Activated CD8-positive, alpha-beta memory T cell treated with anti-CD3 and anti-CD28 coated beads for 48 hours (primary cell): ENCODE measurements at regions not wholly inside any gene's neighbourhood (a gene's known extent, or its start where the extent isn't known, plus 50 kb on each side); places are given as distances from the start of the nearest gene placed in this dataset.
"Not testable (repeated sequence)": the region's sequence is repeated elsewhere in the genome, so short reads cannot be mapped to it uniquely, and the experiment has no call there.

Source experiments
- DNase-seq, 3 experiments: peaks; one replicate each; pipeline ENCODE4 v3.0.0-alpha.2; 2020; ENCODE audit warnings: low read depth in 2 of 3, low spot score in 2 of 3

DNA sequence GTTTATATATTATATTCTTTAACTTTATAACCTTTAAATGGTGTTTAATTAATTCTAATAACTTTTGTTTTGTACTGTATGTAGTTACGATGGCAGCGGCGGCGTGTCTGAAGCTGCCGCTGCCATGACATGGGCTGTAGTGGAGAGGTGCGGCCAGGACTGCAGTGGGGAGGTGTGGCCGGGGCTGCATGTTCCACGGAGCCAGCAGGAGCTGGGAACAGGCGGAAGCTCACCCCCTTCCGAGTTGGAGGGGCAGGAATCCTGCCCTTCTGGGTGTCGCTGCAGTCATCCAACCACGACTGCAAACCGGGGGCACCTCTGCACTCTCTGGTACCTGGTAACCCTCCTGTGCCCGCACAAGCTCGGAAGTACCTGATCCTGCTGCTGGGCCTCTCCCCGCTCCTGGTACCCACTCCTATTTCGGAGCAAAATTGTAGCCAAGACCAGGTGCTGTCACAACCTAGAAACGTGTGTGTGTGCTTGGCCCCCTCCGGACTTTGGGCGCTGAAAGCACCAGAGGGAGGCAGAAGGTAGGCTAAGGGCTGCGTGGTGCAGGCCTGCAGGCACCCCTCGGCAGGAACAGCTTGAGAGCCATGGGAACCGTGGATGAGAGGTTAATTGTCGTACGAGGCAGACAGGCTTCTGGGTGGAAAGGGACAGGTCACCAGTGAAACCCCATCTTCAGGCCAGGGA, 1329.7 kb upstream of the SLC39A10 start:
- no peak for DNase-seq

DNA sequence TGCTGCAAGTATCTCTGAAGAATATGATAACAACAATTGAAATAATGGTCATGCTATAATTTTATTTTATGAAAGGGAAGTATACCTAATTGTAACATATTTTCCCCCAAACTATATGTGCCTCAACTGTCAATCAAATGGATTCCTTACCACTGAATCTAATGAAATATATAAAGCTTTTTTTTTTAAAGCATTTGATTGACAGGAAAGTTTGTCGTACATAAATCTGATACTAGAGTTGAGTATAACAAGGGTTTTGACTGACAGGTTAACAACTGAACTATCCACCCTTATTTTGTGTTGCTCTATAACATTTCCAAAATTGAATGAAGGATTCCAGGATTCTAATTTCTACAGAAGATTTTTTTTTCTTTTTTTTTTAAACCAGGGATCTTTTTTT, 1333.3 kb upstream of the SLC39A10 start:
- DNase-seq, result no peak

DNA sequence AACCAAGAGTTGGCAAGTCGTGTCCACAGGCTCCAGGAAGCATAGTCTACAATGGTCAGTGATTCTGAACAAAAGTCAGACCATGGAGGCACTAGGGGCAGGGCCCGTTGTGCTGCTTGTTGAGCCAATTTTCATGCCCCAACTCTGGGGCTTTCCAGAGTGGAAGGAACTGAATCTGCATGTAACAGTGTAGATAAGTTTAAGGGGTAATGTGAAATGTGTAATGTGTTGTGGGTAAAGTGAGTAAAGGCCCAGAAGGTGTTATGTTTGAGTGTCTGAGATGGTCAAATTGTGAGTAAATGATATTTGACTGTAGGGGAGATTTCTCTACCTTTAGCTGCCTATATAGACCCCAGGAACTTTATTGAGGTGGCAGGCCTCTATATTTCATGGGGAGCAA, 1336.5 kb upstream of the SLC39A10 start:
- DNase-seq, result no peak

DNA sequence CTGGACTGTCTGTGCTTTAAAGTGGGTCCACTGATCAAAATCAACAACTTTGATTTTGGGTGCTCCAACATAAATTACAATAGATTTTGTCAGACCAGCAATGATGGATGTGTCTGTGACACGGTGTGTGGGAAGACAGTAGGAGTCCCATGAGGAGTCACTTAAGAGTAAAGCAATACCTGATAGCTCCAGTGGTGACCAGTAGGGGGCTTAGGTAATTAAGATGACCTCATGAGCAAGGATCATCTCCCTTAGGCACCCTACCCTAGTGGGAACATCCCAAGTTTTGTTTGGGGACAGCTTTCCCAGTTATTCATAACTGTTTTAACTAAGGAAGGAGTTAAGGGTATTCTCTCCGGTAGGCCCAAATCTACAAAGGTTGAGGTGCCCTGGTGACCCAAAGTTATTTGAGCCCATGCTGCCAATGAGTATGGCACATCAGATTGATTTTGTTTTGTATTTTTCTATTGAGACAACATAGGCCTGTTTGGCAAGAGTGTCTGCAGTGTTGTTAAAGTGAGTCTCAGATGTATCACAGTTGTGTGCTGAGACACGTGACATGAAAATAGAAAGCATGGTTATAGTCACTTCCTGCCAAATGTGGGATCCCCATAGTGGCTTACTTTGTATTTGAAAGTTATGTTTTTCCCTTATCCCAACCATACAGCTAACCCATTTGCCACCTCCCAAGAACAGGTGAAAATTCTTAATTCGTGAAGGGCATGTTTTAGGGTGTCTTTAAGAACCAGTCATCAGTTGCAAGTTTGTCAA, 1337.6 kb upstream of the SLC39A10 start:
- DNase-seq, result no peak

DNA sequence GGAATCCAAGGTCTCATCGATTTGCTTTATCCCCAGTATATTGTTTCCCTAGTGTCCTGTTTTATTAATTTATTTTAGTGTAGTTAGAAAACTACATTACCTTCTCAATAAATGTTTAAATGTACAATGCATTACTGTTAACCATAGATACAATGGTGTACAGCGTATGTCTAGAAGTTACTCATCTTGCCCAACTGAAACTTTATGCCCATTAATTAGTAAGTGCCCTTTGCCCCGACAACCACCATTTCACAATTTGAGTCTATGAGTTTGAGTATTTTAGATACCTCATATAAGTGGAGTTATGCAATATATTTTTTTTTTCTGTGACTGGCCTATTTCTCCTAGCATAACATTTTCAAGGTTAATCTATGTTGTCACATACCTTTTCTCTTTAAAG, 1343.0 kb upstream of the SLC39A10 start:
- DNase-seq, result no peak

DNA sequence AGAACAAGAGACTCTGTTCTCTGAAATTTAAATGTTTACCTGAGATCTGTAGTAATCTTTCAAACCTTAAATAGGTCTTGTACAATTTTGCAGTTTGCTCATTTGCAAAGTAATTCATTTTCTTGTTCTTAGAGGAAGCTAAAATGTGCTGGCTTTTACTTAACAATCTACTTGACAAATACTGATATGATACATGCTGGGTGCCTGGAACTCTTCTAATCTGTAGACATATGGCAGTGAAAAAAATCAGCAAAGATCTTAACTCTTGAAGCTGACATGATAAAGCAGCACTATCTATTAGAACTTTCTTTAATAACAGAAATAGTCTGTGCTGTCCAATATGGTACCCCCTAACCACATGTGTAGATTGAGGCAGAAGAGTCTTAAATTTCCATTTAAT, 1352.8 kb upstream of the SLC39A10 start:
- no peak for DNase-seq

DNA sequence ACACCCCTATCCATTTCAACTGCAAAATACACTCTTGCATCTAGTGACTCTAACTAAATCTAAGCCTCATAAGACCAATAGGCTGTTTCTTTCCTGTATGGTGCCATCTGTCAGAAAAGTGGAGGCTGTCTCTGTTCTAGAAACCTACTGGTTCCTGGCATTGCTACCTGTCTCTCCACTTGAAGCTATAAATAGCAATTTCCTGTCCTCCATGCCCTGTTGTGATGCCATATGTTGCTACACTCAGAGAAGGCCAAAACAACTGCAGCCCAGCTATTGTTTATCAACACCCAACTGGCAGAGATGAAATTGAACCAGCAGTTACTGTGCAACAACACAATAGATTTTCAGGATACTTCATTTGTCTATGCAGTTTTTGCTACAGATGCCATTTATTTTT, 1355.1 kb upstream of the SLC39A10 start:
- no peak for DNase-seq

DNA sequence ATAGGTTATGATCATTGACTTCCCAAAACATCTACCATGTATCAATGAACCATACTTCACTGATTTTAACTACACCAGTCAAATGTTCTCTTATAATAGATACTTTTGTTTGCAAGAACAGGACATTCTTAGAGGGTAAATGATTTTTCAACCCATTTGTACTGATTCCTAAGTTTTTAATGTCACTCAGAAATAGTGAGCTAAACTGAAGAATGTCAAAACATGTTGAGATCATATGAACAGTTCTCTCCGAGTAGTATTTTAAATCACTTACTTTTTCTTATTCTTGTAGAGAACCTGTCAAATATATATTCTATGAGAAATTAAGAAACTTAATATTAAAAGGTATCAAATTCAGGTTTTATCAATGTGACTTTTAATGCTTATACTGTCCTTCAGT, 1362.9 kb upstream of the SLC39A10 start:
- no peak for DNase-seq

DNA sequence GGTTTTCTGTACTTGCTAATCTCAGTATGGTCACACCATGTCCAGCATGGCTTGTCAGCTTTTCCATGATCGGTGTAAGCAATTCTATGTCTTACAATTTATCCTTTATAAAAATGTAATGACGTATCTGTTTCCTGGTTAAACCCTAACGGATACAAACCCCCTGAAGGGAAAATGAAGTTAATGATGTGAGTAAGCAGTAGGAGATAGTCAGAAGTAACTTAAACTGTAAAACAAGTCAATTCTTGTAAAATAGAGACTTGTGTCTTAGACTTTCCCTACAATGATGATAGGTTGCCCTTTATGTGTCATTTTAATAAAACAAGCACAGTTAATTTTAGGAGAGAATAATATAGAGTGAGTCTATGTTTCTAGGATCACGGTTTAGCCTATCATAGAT, 1365.9 kb upstream of the SLC39A10 start:
- DNase-seq, result no peak

DNA sequence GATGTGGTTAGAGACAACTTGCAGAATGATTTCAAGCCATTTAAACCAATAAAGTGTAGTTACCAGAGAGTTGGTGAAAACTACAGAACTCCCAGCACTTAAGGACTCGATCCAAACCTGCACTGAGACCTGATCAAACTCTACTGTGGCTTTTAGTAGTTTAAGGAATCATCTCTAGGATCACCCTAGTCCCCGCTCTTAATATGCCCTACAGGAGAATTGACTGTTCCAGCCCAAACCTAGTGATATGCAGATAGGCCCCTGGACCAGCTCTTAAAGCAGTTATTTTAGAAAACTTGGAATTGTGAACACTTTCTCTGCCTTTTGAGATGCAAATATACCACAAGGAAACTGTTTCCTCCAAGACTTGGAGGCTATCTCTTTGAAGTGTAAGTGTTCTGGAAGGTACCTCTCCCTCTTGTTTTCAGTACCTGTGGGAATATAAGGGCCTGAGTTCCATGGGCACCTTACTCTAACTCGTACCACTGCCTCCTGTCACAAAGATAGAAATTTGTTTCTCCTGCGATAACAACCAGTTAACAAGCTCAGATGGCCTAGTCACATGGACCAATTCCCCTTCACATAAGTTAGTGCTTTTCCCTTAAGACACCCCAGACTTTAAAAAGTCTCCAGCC, 1367.2 kb upstream of the SLC39A10 start:
- DNase-seq, result no peak

DNA sequence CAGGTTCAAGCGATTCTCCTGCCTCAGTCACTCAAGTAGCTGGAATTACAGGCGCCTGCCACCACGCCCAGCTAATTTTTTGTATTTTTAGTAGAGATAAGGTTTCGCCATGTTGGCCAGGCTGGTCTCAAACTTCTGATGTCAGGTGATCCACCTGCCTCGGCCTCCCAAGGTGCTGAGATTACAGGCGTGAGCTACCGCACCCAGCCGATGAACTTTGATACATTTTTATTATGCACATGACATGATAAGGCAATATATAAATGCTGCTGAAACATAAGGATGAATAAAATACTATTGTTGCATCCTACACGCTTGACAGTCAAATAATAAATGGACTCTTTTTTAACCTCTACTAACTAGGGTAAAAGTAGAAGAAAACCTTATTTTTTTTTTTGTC, 1380.4 kb upstream of the SLC39A10 start:
- DNase-seq, result not testable (repeated sequence)

DNA sequence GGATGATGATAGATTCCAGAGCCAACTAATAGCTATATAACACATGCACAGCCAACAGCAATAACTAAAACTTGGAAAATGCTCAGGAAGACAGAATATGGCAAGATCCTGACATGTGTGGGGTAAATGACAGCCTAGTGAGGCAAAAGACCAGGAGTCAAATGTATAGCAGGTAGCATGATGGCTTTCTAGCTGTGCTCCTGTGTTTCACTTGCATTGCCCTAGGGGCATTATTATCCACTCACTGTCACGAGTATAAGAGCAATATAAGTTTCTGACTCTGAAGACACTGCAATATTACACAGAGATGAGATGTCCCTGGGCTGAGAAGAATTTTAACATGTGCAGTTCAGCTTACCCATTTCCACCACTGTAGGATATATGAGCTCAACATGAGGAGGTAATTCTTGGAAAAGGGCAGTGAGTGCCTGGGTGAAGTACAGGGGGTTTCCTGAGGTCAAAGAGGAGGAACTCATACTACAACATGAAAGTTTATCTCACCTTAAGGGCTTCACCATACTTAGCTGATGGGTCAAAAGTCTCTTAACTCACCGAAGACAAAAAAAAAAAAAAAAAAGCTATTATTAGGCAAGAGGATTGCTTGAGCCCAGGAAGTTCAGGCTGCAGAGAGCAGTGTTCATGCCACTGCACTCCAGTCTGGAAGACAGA, 1385.6 kb upstream of the SLC39A10 start:
- DNase-seq, result no peak

DNA sequence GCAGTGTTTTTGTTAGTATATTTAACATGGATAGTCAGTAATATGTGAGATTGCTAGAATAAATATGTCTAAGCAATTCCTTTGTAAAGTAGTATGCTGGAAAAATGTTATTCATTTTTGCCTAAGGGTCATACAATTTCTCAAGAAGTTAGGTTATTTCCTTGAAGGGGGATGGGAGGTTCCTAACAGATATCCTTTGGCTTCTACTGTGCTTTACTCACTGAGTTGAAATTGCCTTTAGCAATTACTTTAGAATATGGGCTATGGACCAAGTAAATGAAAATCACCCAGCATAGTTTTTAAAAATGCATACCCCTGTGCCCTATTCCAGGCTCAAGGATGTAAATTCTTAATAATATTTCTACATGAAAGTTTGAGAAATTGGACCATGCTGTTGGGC, 1386.4 kb upstream of the SLC39A10 start:
- no peak for DNase-seq

DNA sequence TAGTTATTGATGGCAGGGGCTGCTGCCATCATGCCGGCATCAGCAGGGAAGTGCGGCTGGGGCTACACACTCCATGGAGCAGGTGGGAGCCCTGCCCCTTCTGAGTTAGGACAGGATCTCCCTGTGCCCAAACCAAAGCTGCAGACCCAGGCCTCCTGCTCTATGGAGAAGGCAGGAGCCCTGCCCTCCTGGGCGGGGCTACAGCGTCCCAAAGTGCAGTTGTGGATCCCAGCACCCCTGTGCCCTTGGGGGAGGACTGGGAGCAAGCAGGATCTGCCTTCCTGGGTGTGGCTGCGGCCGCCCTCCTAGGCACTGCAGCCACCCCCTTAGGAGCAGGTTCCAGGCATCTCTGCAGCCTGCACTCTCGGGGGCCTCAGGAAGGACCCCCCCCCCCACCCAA, 1392.4 kb upstream of the SLC39A10 start:
- DNase-seq, result no peak

DNA sequence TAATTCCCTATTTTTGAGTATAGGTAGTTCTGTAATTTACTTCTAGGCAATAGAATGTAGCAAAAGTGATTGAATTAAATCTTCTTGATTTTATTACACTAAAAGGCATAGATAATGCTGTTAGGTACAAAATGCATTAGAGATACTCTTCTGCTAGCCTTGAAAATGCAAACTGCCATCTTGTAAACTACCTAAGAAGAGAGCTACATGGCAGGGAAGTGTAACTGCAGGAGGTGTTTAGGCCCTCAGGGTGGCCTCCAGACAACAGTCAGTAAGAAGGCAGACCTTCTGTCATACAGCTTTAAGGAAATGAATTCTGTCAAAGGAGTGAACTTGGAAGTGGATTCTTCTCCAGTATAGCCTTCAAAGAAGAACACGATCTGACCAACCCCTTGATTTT, 1396.8 kb upstream of the SLC39A10 start:
- no peak for DNase-seq

DNA sequence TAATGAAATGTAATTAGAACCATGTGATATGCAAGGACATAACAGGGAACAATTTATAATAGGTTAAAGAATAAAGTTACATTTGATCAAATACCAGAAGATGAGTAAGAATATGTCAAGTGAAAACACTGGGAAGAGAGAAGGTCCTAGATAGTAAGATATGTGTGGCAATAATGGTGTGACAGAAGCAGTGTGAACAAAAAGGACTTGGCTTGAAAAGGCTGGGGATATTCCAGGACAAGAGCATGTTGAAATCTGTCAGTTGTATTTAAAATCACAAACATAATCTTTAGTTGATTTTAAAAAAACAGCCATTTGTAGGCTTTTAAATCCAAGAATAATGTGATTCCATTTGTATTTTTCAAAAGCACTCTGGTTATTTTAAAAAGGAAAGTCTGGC, 1399.9 kb upstream of the SLC39A10 start:
- no peak for DNase-seq

DNA sequence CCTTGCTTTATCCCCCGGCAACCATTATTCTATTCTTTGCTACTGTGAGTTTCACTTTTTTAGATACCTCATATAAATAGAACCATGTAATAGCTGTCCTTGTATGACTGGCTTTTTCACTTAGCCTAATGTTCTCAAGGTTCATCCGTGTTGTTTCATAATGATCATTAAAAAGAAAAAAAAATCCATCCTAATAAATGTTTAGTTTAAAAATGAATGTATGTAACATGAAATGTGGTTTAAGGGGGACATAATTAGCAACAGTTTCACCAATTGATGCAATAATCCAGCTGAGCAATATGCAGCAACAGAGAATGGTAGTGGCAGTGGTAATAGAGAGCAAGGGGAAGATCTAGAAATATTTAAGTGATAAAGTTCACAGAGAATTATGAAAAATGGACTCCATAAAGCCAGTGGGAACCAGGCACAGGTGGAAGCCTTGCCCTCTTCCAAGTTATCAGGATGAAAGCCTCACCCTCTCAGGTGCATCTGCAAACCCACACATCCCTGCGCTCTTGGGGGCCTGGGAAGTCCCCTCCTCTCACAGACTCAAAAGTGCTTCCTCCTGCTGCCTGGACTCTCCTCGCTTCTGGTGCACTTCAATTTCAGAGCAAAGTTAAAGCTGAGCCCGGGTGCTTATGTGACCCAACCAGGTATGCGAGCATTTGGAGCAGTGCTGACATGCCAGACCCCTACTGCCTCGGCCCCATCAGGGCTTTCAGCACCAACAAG, 1403.3 kb upstream of the SLC39A10 start:
- no peak for DNase-seq

DNA sequence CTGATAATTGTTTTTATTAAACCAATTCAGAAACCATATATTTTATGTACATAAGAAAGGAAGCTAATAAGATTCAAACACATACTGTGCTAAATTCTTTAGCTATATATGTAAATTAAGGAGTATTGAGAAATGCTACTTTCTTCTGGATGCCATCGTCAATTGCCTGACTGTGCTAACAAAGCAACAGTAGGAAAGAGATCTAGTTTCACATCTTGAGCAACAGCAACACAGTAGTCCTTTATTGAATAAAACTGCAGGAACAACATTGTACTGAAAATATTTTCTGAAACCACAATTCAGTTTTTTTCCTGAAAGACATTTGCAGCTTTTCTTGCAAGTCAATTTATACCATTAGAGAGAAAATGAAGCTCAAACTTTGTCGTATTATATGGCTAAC, 1404.9 kb upstream of the SLC39A10 start:
- no peak for DNase-seq

DNA sequence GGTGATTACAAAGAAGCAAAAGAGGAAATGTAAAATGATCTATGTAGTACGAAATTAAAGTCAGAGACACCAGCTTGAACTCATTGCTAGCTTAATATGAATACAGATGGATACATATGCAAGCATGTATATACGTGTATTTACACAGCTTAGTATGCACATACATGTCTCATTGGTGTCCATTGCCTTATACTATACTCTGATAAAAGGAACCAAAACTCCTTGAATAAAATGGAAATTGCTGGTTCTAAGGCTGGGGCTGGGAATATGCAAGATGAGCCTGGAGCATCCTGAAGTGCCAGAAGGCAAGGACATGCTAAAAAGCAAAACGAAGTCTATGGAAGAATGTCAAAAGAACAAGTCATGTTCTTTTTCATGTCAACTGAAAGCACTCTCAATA, 1424.4 kb upstream of the SLC39A10 start:
- no peak for DNase-seq

DNA sequence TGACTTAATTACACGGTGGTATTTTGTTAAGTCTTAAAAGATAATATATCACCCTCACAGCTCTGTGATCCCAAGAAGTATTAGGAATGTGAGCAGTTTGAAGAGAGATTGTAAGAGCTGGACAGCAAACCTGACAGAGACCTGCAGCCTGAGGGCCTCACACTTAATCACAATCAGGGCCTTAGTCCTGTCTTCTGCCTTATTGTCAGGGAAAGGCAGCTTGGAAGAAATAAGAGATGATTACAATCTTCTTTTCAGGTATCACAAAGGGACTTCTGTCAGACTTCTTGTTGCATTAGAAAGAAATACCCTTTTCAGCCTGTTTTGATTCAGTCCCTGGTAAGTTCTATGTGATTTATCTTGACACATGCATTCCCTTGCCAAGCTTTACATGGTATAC, 1433.8 kb upstream of the SLC39A10 start:
- no peak for DNase-seq

DNA sequence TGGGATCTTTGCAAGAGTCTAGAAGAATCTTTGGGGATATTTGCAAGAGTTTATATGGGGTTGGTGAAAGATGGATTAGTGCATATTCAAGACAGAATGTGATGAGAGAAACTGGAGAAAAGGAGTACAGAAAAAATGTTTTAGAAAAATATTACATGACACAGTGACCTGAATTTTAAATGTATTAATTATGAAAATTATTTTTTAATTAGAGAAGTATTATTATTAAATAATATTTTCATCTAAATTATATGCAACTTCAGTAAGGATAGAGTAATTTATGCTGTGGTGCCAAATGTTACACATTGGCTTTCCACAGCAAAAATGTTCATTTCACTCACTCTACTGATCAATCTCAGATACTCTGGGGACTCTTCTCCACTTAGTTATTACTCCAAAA, 1442.8 kb upstream of the SLC39A10 start:
- DNase-seq, result no peak
